ENCODE measurements at regions not wholly inside any gene's neighbourhood (a gene's known extent, or its start where the extent isn't known, plus 50 kb on each side); places are given as distances from the start of the nearest gene placed in this dataset.

- TF ChIP-seq POLR2B (IDR thresholded peaks at IDR 0.05; ENCODE audit: low read depth, partially characterized antibody) (no peak), CTCF (IDR thresholded peaks at IDR 0.05 in 2 of 3, conservative IDR thresholded peaks at IDR 0.05 in 1 of 3; ENCODE audit: insufficient read depth in 2 of 3, low read depth in 1 of 3, low read length in 3 of 3) (no peak), FOXM1 (IDR thresholded peaks at IDR 0.05; ENCODE audit: low read depth) (no peak), FOXM1 (CRISPR knock-in tag; IDR thresholded peaks at IDR 0.05; ENCODE audit: low read depth) (no peak), E4F1 (CRISPR knock-in tag; IDR thresholded peaks at IDR 0.05; ENCODE audit: borderline replicate concordance) (no peak), LARP7 (IDR thresholded peaks at IDR 0.05) (no peak), REST (IDR thresholded peaks at IDR 0.05; ENCODE audit: borderline replicate concordance) (no peak), REST (CRISPR knock-in tag; IDR thresholded peaks at IDR 0.05; ENCODE audit: low read depth) (no peak), PHB2 (IDR thresholded peaks at IDR 0.05; ENCODE audit: low read depth) (no peak), ZNF518B (CRISPR knock-in tag; IDR thresholded peaks at IDR 0.05) (no peak), SMARCE1 (IDR thresholded peaks at IDR 0.05) (no peak), EP300 (IDR thresholded peaks at IDR 0.05; ENCODE audit: low read length) (no peak), FOXP1 (CRISPR knock-in tag; IDR thresholded peaks at IDR 0.05) (no peak)
Measured at GRCh38 chr20:23203310-23203709, 117.2 kb upstream of the CD93 start.
